DMS 273 treated with DMSO at 0.1 percent for 48 hours (cell line): ENCODE measurements at regions not wholly inside any gene's neighbourhood (a gene's known extent, or its start where the extent isn't known, plus 50 kb on each side); places are given as distances from the start of the nearest gene placed in this dataset.

ENCODE experiments used
- DNase-seq: peaks from one replicate; lab custom pipeline; 2025; lab: John Stamatoyannopoulos, UW

DNA sequence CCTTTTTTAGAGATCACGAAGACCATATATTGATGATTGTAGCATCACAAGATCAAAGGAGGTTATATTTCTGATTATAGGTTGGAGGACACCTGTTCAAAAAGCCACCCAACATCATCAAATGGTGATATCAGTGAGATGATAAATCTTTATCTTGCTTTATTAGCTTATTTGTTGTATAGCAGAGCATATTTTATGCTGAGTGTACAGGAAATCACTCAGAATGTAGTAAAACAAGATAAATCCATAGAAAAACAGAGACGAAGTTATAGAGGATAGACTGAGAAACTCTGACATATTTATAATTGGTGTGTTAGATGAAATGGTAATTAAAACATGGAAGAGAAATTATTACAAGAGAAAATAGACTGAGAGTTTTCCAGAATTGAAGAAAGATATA is 69.8 kb upstream of the DMAC1 start:
- DNase-seq = no peak

DNA sequence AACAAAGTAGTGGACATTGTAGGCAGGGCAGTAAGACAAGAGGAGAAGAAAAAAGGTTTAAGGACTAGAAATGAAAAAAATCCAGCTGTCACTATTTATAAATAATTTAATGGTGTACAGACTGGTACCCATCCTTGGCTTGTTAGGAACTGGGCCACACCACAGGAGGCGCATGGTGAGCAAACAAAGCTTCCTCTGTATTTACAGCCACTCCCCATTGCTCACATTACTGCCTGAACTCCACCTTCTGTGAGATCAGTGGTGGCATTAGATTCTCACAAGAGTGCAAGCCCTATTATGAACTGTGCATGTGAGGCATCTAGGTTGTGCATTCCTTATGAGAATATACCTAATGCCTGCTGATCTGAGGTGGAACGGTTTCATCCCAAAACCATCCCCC is 62.6 kb upstream of the DMAC1 start:
- no peak for DNase-seq

DNA sequence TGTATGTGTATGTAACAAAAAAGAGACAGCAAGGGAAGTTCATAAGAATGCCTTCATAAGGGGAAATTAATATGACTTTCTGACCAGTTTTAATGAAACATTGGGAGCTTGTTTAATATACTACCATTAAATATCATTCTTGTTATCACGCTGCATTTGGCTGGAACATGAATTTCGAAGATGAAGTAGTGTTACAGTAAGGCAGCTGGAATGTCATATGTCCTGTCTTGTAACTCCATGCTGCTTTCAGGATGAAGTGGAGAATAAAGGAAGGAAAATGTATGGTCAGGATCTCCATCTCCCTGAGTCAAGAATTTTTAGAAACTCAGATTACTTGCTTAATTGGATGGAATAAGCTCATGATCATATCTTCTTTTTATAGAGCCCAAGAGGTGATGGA is 61.5 kb upstream of the DMAC1 start:
- DNase-seq = no peak

DNA sequence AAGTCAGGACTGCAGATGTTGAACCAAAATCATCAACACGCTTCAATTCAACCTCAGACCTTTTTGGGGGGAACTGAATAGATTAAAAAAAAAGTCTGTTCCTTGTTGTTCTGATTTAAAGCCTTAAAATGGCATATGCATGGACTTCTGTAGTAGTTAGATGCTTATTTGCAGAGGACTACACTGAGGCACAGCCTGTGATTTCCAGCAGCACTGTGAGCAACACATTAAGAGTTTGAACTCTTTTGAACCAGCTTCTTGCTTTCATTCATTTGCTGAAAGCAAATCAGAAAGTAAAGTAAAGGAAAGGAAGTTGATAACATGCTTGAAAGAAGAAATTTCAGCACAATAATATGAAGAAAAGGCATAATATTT is 60.7 kb upstream of the DMAC1 start:
- DNase-seq = no peak

DNA sequence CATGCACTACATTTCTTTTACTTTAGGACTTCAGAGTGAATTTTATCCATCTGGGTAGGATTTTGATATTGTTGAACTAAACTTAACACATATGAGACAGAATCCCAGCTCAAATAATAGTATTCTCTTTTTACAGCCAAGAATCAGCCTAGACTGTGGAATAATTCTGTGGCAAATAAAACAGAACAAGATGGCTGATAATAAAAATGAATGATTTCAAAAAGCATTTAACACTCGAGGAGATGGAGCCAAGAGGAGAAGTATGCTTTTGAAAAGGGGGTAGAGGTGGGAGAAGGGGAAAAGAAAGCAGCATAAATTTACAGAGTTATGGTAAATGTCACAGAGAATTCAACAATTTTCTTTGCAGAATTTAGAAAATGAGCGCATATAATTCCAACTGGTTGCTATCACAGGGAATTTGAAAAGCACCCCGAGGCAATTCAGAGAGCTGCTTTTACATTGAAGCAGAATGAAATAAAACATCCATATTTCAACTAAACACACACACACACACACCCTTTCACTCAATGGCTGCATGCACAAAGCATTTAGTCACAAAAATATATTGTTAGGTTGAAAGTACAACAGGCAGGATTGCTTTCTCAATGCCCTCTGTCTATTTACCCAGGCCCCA is 60.2 kb upstream of the DMAC1 start:
- no peak for DNase-seq

DNA sequence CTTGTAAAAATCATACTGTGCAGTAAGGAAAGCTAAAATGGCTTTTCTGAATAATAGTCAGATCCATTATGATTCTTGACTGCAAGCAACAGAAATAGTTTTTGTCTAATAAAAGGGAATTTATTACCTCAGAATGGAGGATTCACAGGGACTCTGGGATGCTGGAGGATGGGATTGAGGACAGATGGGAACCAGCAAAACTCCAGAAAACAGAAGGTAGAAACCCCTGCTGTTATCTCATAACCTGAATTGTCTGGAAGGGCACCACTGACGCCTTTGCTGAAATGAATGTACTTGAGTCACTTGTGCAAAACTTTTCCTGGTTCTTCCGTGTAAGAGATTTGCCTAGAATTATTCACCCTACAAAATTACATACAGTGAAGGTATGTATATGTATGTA is 58.6 kb upstream of the DMAC1 start:
- DNase-seq = no peak

DNA sequence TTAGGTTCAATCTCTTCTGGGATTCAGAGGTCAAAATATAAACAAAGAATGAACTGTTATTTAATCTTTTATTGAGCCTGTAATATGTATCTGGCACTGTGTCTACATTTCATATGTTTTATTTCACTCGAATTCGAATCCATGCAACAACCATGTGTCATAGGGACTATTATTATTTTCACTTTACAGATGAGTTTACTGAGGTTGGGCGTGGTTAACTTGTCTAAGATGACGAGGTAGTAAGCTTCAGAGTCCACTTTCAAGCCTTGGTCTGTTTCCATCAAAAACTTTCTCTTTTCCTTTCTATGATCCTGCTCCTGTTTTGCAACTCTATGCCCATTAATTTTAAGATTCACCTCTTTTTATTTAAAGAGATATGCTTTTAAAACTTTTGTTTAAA is 55.2 kb upstream of the DMAC1 start:
- DNase-seq = no peak
